ENCODE measurements at regions not wholly inside any gene's neighbourhood (a gene's known extent, or its start where the extent isn't known, plus 50 kb on each side); places are given as distances from the start of the nearest gene placed in this dataset.

DNA sequence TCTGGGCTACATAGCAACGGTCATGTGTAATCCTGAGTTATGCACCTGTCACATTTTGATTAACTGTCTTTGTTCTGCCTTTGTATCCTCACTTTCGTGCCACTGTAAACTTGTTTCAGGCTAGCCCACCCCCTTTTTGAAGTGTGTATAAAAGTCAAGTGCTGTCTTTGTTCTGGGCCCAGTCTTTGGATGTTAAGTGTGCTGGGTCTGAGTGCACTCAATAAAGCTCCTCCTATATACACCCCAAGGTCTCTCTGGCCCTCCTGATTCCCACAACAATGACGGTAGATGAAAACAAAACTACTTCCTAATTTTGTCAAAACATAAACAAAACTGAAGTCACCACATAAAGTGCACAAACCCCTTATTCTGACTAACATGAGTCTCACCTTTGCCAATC is 633.4 kb downstream of the DSC3 start:
- TF ChIP-seq, protein P1, sequence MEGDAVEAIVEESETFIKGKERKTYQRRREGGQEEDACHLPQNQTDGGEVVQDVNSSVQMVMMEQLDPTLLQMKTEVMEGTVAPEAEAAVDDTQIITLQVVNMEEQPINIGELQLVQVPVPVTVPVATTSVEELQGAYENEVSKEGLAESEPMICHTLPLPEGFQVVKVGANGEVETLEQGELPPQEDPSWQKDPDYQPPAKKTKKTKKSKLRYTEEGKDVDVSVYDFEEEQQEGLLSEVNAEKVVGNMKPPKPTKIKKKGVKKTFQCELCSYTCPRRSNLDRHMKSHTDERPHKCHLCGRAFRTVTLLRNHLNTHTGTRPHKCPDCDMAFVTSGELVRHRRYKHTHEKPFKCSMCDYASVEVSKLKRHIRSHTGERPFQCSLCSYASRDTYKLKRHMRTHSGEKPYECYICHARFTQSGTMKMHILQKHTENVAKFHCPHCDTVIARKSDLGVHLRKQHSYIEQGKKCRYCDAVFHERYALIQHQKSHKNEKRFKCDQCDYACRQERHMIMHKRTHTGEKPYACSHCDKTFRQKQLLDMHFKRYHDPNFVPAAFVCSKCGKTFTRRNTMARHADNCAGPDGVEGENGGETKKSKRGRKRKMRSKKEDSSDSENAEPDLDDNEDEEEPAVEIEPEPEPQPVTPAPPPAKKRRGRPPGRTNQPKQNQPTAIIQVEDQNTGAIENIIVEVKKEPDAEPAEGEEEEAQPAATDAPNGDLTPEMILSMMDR (conservative IDR thresholded peaks at IDR 0.05 in 1 of 2, IDR thresholded peaks at IDR 0.05 in 1 of 2; ENCODE audit: low read depth in 1 of 2, low read length in 2 of 2) = no peak
- no peak for TF ChIP-seq EZH2 (IDR thresholded peaks at IDR 0.05; ENCODE audit: low read length, missing control alignments)

Measured in fibroblast of lung (primary cell).